Stimulated activated CD8-positive, alpha-beta memory T cell treated with anti-CD3 and anti-CD28 coated beads, Interleukin-4, amount 100 ng/mL, for 48 hours (primary cell): ENCODE measurements at regions not wholly inside any gene's neighbourhood (a gene's known extent, or its start where the extent isn't known, plus 50 kb on each side); places are given as distances from the start of the nearest gene placed in this dataset.
"Not testable (repeated sequence)": the region's sequence is repeated elsewhere in the genome, so short reads cannot be mapped to it uniquely, and the experiment has no call there.

Experiments
- DNase-seq: peaks from one replicate; pipeline ENCODE4 v3.0.0-alpha.2; 2020

GRCh38 chr15:62849316-62850106 lies 193.0 kb upstream of the TPM1 start:
- DNase-seq, result no peak

GRCh38 chr15:62850318-62850717 lies 192.2 kb upstream of the TPM1 start:
- no peak for DNase-seq

- DNase-seq, result no peak
Observed at GRCh38 chr15:62850791-62851291, 191.7 kb upstream of the TPM1 start.

- DNase-seq, result no peak
Observed at GRCh38 chr15:62853114-62853840, 189.3 kb upstream of the TPM1 start.

GRCh38 chr15:62853841-62854225 lies 188.7 kb upstream of the TPM1 start:
- no peak for DNase-seq

GRCh38 chr15:62854420-62855084 lies 188.0 kb upstream of the TPM1 start:
- no peak for DNase-seq

- DNase-seq, result no peak
Observed at GRCh38 chr15:62855085-62855476, 187.5 kb upstream of the TPM1 start.

GRCh38 chr15:62856466-62857246 lies 185.9 kb upstream of the TPM1 start:
- no peak for DNase-seq

- DNase-seq, result peak; percentile 30
Observed at GRCh38 chr15:62857411-62857853, 185.1 kb upstream of the TPM1 start.

- no peak for DNase-seq
Observed at GRCh38 chr15:62858343-62858742, 184.2 kb upstream of the TPM1 start.

- DNase-seq, result no peak
Observed at GRCh38 chr15:62862717-62863116, 179.8 kb upstream of the TPM1 start.

GRCh38 chr15:62866366-62866765 lies 176.2 kb upstream of the TPM1 start:
- no peak for DNase-seq

GRCh38 chr15:62867844-62868243 lies 174.7 kb upstream of the TPM1 start:
- DNase-seq, result no peak

- DNase-seq, result no peak
Observed at GRCh38 chr15:62868507-62868906, 174.0 kb upstream of the TPM1 start.

GRCh38 chr15:62869116-62869515 lies 173.4 kb upstream of the TPM1 start:
- DNase-seq, result no peak

GRCh38 chr15:62870216-62870615 lies 172.3 kb upstream of the TPM1 start:
- DNase-seq, result no peak

GRCh38 chr15:62870701-62871100 lies 171.8 kb upstream of the TPM1 start:
- DNase-seq, result not testable (repeated sequence)

- DNase-seq, result no peak
Observed at GRCh38 chr15:62873203-62873602, 169.3 kb upstream of the TPM1 start.

- no peak for DNase-seq
Observed at GRCh38 chr15:62874064-62874463, 168.5 kb upstream of the TPM1 start.

- no peak for DNase-seq
Observed at GRCh38 chr15:62874959-62875625, 167.5 kb upstream of the TPM1 start.

GRCh38 chr15:62875626-62876021 lies 166.9 kb upstream of the TPM1 start:
- DNase-seq, result no peak

GRCh38 chr15:62877276-62877857 lies 165.2 kb upstream of the TPM1 start:
- no peak for DNase-seq
